ENCODE measurements at regions not wholly inside any gene's neighbourhood (a gene's known extent, or its start where the extent isn't known, plus 50 kb on each side); places are given as distances from the start of the nearest gene placed in this dataset.

DNA sequence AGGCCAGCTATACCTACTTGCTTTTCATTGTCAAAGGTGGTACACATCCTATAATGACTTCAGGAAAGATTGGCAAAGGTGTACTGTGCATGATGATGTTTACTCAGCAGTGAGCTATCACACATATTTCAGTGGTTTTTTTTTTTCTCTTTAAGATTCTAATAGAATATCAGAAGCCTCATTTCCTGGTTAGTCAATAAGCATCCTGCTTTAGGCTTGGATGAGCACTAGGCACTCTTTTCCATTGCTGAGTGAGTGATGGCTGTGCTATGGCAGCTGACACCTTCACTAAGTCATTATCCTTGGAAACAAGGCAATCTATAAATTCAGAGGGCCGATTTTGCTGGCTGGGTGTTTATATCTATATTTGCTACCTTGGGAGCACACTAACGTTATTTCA is 161.1 kb upstream of the RASSF8 start:
- Histone ChIP-seq H3K4me2 (ENCODE audit: insufficient read depth, low read length) (no peak overlapping the region), H3K36me3 (ENCODE audit: insufficient read depth, low read length) (no peaks in the 10 kb centered on the region), H3K9me3 (ENCODE audit: insufficient read depth, low read length, severe bottlenecking) (no peaks in the 10 kb centered on the region), H2AFZ (ENCODE audit: low read depth, low read length) (no peak overlapping the region), H3K9ac (ENCODE audit: low read depth, low read length) (no peak overlapping the region), H3K4me3 (ENCODE audit: low read depth in 1 of 2, low read length in 2 of 2) (no peak overlapping the region), H3K27ac (ENCODE audit: low read length) (no peak overlapping the region), H3K27me3 (ENCODE audit: insufficient read depth, low read length, poor library complexity) (no peaks in the 10 kb centered on the region), H3K79me2 (ENCODE audit: insufficient read depth, low read length) (no peaks in the 10 kb centered on the region), H3K4me1 (ENCODE audit: insufficient read depth, low read length) (no peaks in the 10 kb centered on the region), H4K20me1 (ENCODE audit: insufficient read depth, low read length) (no peaks in the 10 kb centered on the region)
- no peak for ATAC-seq (ENCODE audit: insufficient read depth, low read depth)
- no peak for DNase-seq
- TF ChIP-seq, protein P1, sequence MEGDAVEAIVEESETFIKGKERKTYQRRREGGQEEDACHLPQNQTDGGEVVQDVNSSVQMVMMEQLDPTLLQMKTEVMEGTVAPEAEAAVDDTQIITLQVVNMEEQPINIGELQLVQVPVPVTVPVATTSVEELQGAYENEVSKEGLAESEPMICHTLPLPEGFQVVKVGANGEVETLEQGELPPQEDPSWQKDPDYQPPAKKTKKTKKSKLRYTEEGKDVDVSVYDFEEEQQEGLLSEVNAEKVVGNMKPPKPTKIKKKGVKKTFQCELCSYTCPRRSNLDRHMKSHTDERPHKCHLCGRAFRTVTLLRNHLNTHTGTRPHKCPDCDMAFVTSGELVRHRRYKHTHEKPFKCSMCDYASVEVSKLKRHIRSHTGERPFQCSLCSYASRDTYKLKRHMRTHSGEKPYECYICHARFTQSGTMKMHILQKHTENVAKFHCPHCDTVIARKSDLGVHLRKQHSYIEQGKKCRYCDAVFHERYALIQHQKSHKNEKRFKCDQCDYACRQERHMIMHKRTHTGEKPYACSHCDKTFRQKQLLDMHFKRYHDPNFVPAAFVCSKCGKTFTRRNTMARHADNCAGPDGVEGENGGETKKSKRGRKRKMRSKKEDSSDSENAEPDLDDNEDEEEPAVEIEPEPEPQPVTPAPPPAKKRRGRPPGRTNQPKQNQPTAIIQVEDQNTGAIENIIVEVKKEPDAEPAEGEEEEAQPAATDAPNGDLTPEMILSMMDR (IDR thresholded peaks at IDR 0.05; ENCODE audit: borderline replicate concordance, extremely low read depth, low read length, poor library complexity, severe bottlenecking), result no peak
- no peak for TF ChIP-seq EZH2 (IDR thresholded peaks at IDR 0.05; ENCODE audit: borderline replicate concordance, low read depth, low read length, severe bottlenecking)

DNA sequence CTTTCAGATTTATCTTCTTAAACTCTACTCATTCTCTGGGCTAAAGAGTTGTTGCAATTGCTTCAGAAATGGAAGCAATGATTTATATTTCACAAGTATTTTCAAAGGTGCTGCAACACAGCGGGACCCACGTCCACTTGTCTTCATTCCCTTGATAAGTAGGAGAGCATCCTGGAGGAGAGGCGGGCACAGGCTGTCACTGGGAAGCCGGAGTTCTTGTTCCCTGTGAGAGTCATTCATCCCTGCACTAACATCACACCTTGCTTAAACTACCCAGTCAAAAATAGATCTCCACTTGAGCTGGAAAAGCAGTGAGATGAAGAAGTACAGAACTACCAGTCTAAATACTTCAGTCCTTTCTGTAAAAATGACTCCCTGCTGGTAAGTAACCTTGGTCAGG is 160.5 kb upstream of the RASSF8 start:
- H3K79me2 ChIP-seq (ENCODE audit: insufficient read depth, low read length), result no peaks in the 10 kb centered on the region
- no peaks in the 10 kb centered on the region for H3K4me1 ChIP-seq (ENCODE audit: insufficient read depth, low read length)
- ATAC-seq (ENCODE audit: insufficient read depth, low read depth) (no peak), DNase-seq (no peak)
- no peaks in the 10 kb centered on the region for H3K9me3 ChIP-seq (ENCODE audit: insufficient read depth, low read length, severe bottlenecking)
- no peak for TF ChIP-seq EZH2 (IDR thresholded peaks at IDR 0.05; ENCODE audit: borderline replicate concordance, low read depth, low read length, severe bottlenecking)
- TF ChIP-seq, protein P1 (IDR thresholded peaks at IDR 0.05; ENCODE audit: borderline replicate concordance, extremely low read depth, low read length, poor library complexity, severe bottlenecking), result no peak
- no peak overlapping the region for H3K9ac ChIP-seq (ENCODE audit: low read depth, low read length)
- no peak overlapping the region for H2AFZ ChIP-seq (ENCODE audit: low read depth, low read length)
- no peaks in the 10 kb centered on the region for H4K20me1 ChIP-seq (ENCODE audit: insufficient read depth, low read length)
- H3K36me3 ChIP-seq (ENCODE audit: insufficient read depth, low read length), result no peaks in the 10 kb centered on the region
- no peak overlapping the region for H3K27ac ChIP-seq (ENCODE audit: low read length)
- H3K4me3 ChIP-seq (ENCODE audit: low read depth in 1 of 2, low read length in 2 of 2), result no peak overlapping the region
- no peaks in the 10 kb centered on the region for H3K27me3 ChIP-seq (ENCODE audit: insufficient read depth, low read length, poor library complexity)
- no peak overlapping the region for H3K4me2 ChIP-seq (ENCODE audit: insufficient read depth, low read length)

DNA sequence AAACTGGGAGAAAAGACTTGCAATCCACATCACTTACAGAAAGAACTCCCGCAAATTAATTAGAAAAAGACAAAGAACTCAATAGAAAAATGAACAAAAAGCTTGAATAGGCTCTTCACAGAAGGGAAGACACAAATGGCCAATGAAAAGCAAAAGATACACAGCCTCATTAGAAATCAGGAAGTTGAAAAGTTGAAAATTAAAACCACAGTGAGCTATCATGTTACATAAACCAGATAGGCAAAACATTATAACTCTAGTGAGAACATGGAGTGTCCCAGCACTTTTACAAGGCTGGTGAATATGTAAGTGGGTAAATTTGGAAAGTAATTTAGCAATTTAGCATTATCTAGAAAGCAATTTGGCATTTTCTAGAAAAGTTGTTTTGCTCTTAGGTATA is 158.4 kb upstream of the RASSF8 start:
- Histone ChIP-seq H3K27ac (ENCODE audit: low read length) (no peak overlapping the region), H2AFZ (ENCODE audit: low read depth, low read length) (no peak overlapping the region), H3K4me3 (ENCODE audit: low read depth in 1 of 2, low read length in 2 of 2) (no peak overlapping the region), H3K79me2 (ENCODE audit: insufficient read depth, low read length) (no peaks in the 10 kb centered on the region), H4K20me1 (ENCODE audit: insufficient read depth, low read length) (no peaks in the 10 kb centered on the region), H3K9ac (ENCODE audit: low read depth, low read length) (no peak overlapping the region), H3K4me2 (ENCODE audit: insufficient read depth, low read length) (no peak overlapping the region), H3K36me3 (ENCODE audit: insufficient read depth, low read length) (no peaks in the 10 kb centered on the region), H3K4me1 (ENCODE audit: insufficient read depth, low read length) (no peaks in the 10 kb centered on the region), H3K27me3 (ENCODE audit: insufficient read depth, low read length, poor library complexity) (no peaks in the 10 kb centered on the region), H3K9me3 (ENCODE audit: insufficient read depth, low read length, severe bottlenecking) (no peaks in the 10 kb centered on the region)
- ATAC-seq (ENCODE audit: insufficient read depth, low read depth), result no peak
- no peak for TF ChIP-seq EZH2 (IDR thresholded peaks at IDR 0.05; ENCODE audit: borderline replicate concordance, low read depth, low read length, severe bottlenecking)
- TF ChIP-seq, protein P1 (IDR thresholded peaks at IDR 0.05; ENCODE audit: borderline replicate concordance, extremely low read depth, low read length, poor library complexity, severe bottlenecking), result no peak
- DNase-seq, result no peak

DNA sequence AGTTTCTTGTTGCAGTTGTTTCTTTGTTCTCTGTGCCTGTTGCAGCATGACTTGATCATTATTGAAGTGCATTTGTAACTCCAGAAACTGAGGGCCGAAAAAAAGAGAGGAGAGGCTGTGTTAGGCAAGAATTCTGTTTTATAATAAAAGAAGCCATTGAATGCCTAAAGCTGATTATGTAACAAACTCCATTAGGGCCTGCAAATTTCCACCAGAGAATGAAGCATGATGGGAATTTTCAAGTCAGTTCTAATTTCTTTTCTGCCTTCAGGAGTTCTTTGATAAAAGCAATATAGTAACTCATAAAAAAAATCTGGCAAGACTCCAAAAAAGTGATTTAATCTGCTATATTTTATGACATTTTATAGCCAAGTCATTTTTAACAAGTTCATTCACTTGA is 156.7 kb upstream of the RASSF8 start:
- ATAC-seq (ENCODE audit: insufficient read depth, low read depth) (no peak), DNase-seq (no peak)
- Histone ChIP-seq H3K9me3 (ENCODE audit: insufficient read depth, low read length, severe bottlenecking) (no peaks in the 10 kb centered on the region), H3K9ac (ENCODE audit: low read depth, low read length) (no peak overlapping the region), H3K4me3 (ENCODE audit: low read depth in 1 of 2, low read length in 2 of 2) (no peak overlapping the region), H3K79me2 (ENCODE audit: insufficient read depth, low read length) (no peaks in the 10 kb centered on the region), H4K20me1 (ENCODE audit: insufficient read depth, low read length) (no peaks in the 10 kb centered on the region), H3K27ac (ENCODE audit: low read length) (no peak overlapping the region), H3K4me2 (ENCODE audit: insufficient read depth, low read length) (no peak overlapping the region), H3K36me3 (ENCODE audit: insufficient read depth, low read length) (no peaks in the 10 kb centered on the region), H3K27me3 (ENCODE audit: insufficient read depth, low read length, poor library complexity) (no peaks in the 10 kb centered on the region), H3K4me1 (ENCODE audit: insufficient read depth, low read length) (no peaks in the 10 kb centered on the region), H2AFZ (ENCODE audit: low read depth, low read length) (no peak overlapping the region)
- no peak for TF ChIP-seq EZH2 (IDR thresholded peaks at IDR 0.05; ENCODE audit: borderline replicate concordance, low read depth, low read length, severe bottlenecking)
- TF ChIP-seq, protein P1 (IDR thresholded peaks at IDR 0.05; ENCODE audit: borderline replicate concordance, extremely low read depth, low read length, poor library complexity, severe bottlenecking), result no peak

Data from DND-41 (cell line).